ENCODE measurements at regions not wholly inside any gene's neighbourhood (a gene's known extent, or its start where the extent isn't known, plus 50 kb on each side); places are given as distances from the start of the nearest gene placed in this dataset. TPM values are rescaled to one million over a fixed set of nuclear protein-coding genes. Genes with fewer than 3 reads are reported as not detected.

GRCh38 chrX:95156566-95156965 is 1482.6 kb downstream of the FAM133A start:
- H3K9me2 ChIP-seq (replicated peaks; ENCODE audit: insufficient read depth, low read length) = no peaks in the 10 kb centered on the region
- no peak overlapping the region for H3K4me3 ChIP-seq (ENCODE audit: low read length)
- peaks cover 40% of the 10 kb centered on the region for H3K9me3 ChIP-seq (ENCODE audit: low read length)
- H3K36me3 ChIP-seq (ENCODE audit: insufficient read depth, low read length) = no peaks in the 10 kb centered on the region
- H3K27ac ChIP-seq (ENCODE audit: low read length) = no peak overlapping the region
- H3K4me1 ChIP-seq (ENCODE audit: low read length) = no peaks in the 10 kb centered on the region
- H4K20me1 ChIP-seq (ENCODE audit: insufficient read depth, low read depth, low read length) = no peaks in the 10 kb centered on the region
- H2AFZ ChIP-seq (ENCODE audit: low read length) = no peak overlapping the region
- H3K9ac ChIP-seq (ENCODE audit: low read length) = no peak overlapping the region
- no peak for DNase-seq
- no peaks in the 10 kb centered on the region for H3K27me3 ChIP-seq (ENCODE audit: low read length)
- H3K4me2 ChIP-seq (ENCODE audit: low read depth, low read length, poor library complexity, severe bottlenecking) = no peak overlapping the region
- no peaks in the 10 kb centered on the region for H3K79me2 ChIP-seq (ENCODE audit: low read length)

Small RNAs in the stretch of these regions (small RNA-seq; reads per million reads assigned to genes)
- not detected for gene MIR548M
